Bronchial epithelial cell (primary cell): ENCODE measurements at regions not wholly inside any gene's neighbourhood (a gene's known extent, or its start where the extent isn't known, plus 50 kb on each side); places are given as distances from the start of the nearest gene placed in this dataset.

Experiments used
- DNase-seq: peaks from one replicate; pipeline ENCODE4 v3.0.0-alpha.2; 2010; ENCODE audit warnings: low read depth
- FAIRE-seq: peaks from 2 replicates; lab custom pipeline; 2011; peaks lifted over from hg19 to GRCh38; lab: Jason Lieb, UNC
- H3K27me3 ChIP-seq: 2 replicates; pipeline ENCODE4 v1.5.1; 2011; ENCODE audit warnings: low read length; ENCODE audit not compliant: control insufficient read depth, insufficient read depth
- H3K36me3 ChIP-seq: 2 replicates; pipeline ENCODE4 v1.5.1; 2011; ENCODE audit warnings: low read length; ENCODE audit not compliant: control insufficient read depth, insufficient read depth
- H3K4me3 ChIP-seq: 2 replicates; pipeline ENCODE4 v1.5.1; 2011; ENCODE audit warnings: mild to moderate bottlenecking, low read depth, low read length, control low read depth
- TF ChIP-seq, protein P1 (sequence below): IDR thresholded peaks from 2 replicates; pipeline ENCODE4 v1.5.1; 2011; ENCODE audit warnings: mild to moderate bottlenecking, moderate library complexity, low read length, control low read depth, inconsistent platforms; ENCODE audit not compliant: insufficient read depth, severe bottlenecking

DNA sequence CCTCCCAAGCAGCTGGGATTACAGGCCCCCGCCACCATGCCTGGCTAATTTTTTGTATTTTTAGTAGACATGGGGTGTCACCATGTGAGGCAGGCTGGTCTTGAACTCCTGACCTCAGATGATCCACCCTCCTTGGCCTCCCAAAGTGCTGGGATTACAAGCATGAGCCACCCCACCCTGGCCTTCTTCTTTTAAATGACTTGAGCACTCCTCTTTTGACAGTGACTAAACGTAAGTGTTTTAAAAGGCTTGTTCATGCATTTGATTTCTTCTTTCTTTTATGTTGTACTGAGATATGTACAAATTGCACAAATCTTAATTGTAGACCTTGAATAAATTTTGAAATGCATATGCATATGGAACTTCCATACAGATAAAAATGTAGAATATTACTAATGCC lies 337.9 kb downstream of the CETN3 start:
- FAIRE-seq (no peak), DNase-seq (no peak)
- TF ChIP-seq, protein P1, sequence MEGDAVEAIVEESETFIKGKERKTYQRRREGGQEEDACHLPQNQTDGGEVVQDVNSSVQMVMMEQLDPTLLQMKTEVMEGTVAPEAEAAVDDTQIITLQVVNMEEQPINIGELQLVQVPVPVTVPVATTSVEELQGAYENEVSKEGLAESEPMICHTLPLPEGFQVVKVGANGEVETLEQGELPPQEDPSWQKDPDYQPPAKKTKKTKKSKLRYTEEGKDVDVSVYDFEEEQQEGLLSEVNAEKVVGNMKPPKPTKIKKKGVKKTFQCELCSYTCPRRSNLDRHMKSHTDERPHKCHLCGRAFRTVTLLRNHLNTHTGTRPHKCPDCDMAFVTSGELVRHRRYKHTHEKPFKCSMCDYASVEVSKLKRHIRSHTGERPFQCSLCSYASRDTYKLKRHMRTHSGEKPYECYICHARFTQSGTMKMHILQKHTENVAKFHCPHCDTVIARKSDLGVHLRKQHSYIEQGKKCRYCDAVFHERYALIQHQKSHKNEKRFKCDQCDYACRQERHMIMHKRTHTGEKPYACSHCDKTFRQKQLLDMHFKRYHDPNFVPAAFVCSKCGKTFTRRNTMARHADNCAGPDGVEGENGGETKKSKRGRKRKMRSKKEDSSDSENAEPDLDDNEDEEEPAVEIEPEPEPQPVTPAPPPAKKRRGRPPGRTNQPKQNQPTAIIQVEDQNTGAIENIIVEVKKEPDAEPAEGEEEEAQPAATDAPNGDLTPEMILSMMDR: no peak
- Histone ChIP-seq H3K27me3 (no peaks in the 10 kb centered on the region), H3K4me3 (no peak overlapping the region), H3K36me3 (no peaks in the 10 kb centered on the region)

DNA sequence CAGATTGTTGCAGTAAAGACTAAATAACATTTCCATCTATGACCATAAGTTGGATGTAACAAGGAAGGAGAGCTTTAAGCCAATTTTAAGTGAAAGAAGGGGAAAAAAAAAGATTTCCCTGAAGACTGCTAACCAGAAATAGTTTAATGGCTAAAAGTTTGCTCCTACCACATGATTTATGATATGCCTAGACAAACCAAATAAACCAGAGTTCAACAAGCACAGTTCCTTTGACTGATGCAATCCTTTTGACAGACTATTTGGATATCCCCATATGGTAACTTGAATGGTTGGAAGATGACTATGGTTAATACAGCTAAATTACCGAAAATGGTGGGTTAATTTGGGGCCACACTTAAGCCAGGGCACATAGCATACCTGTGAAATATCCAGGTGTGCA lies 338.5 kb downstream of the CETN3 start:
- FAIRE-seq (no peak), DNase-seq (no peak)
- H3K4me3 ChIP-seq: no peak overlapping the region
- H3K27me3 ChIP-seq: no peaks in the 10 kb centered on the region
- no peaks in the 10 kb centered on the region for H3K36me3 ChIP-seq
- TF ChIP-seq, protein P1: no peak

DNA sequence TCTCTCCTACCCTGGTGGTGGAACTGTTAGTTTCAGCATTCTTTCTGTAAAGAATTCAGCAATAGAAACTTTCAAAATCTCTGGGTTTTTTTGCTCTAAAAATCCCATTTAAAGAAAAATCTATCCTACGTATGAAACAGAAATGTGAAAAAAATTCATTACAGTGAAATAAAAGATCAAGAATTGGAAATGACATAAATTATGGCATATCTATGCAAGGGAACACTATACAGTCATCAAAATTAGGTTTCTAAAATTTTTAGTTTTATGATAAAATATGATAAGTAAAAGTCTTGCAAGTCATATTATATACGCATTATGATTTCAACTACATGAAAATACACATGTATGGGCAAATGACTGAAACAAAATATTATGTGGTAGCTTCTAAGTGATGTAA lies 342.6 kb downstream of the CETN3 start:
- Histone ChIP-seq H3K36me3 (no peaks in the 10 kb centered on the region), H3K4me3 (no peak overlapping the region), H3K27me3 (no peaks in the 10 kb centered on the region)
- FAIRE-seq (no peak), DNase-seq (no peak)
- TF ChIP-seq, protein P1: no peak

DNA sequence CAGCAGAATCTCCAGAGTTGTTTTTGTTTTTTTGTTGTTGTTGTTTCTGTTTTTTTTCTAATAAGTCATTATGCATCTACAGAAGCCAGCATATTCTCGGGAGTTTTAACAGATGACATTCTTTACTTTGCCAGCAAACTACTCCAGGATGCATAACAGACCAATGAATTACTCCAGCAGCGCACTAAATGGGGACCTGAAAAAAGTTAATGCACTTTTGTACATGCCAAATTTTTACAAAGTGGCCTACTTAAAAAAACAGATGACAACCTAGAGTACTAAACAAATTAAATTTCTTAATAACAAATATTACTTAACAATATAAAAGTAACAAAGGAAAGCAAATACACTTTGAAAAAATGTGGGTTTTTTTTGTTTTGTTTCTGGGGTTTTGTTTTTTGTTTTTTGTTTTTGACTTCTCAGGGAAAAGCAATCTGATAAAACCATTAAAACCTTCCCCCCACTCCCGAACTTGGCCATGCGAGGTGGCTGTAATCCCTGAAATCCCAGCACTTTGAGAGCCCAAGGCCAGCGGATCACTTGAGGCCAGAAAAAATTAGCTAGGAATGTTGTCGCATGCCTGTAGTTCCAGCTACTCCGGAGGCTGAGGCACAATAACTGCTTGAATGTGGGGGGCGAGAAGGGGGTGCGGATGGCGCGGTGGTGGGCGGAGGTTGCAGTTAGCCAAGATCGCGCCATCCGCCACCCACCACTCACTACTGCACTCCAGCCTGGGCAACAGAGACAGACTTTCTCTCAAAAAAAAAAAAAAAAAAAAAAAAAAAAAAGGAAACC lies 352.4 kb downstream of the CETN3 start:
- H3K4me3 ChIP-seq: no peak overlapping the region
- no peaks in the 10 kb centered on the region for H3K27me3 ChIP-seq
- FAIRE-seq (no peak), DNase-seq (no peak)
- H3K36me3 ChIP-seq: no peaks in the 10 kb centered on the region
- TF ChIP-seq, protein P1: no peak

- TF ChIP-seq, protein P1: no peak
- FAIRE-seq (no peak), DNase-seq (peak; percentile 84)
- Histone ChIP-seq H3K27me3 (no peaks in the 10 kb centered on the region), H3K4me3 (peak overlapping the region; percentile 8), H3K36me3 (no peaks in the 10 kb centered on the region)
Observed at GRCh38 chr5:90055831-90056328, 353.7 kb downstream of the CETN3 start.
